BE2C (cell line): ENCODE measurements at regions not wholly inside any gene's neighbourhood (a gene's known extent, or its start where the extent isn't known, plus 50 kb on each side); places are given as distances from the start of the nearest gene placed in this dataset.

Source experiments
- DNase-seq: peaks from one replicate; pipeline ENCODE4 v3.0.0-alpha.2; 2020
- H3K27me3 ChIP-seq: fragments of 250-450 bp; sonication (Bioruptor Pico); 2 replicates; pipeline ENCODE4 v1.5.1; 2020; ENCODE audit warnings: mild to moderate bottlenecking
- H3K36me3 ChIP-seq: fragments of 250-450 bp; sonication (Bioruptor Pico); 2 replicates; pipeline ENCODE4 v1.5.1; 2020; ENCODE audit warnings: mild to moderate bottlenecking
- H3K4me1 ChIP-seq: fragments of 250-450 bp; sonication (Bioruptor Pico); 2 replicates; pipeline ENCODE4 v1.5.1; 2020
- H3K4me3 ChIP-seq: 2 replicates; pipeline ENCODE4 v1.5.1; 2011; ENCODE audit warnings: low read depth, low read length
- H3K9me3 ChIP-seq: fragments of 250-450 bp; sonication (Bioruptor Pico); 2 replicates; pipeline ENCODE4 v1.5.1; 2020
- CTCF ChIP-seq: IDR thresholded peaks from 2 replicates; pipeline ENCODE4 v1.5.1; 2012; ENCODE audit warnings: mild to moderate bottlenecking, low read depth, low read length

- no peak for TF ChIP-seq CTCF
- no peaks in the 10 kb centered on the region for H3K36me3 ChIP-seq
- no peaks in the 10 kb centered on the region for H3K4me1 ChIP-seq
- H3K27me3 ChIP-seq: no peaks in the 10 kb centered on the region
- no peak overlapping the region for H3K4me3 ChIP-seq
- no peak for DNase-seq
- H3K9me3 ChIP-seq: no peaks in the 10 kb centered on the region
Observed at GRCh38 chr1:173418107-173418985, 58.8 kb upstream of the PRDX6 start.

GRCh38 chr1:173420330-173420806, 56.8 kb upstream of the PRDX6 start:
- Histone ChIP-seq H3K9me3 (no peaks in the 10 kb centered on the region), H3K4me1 (no peaks in the 10 kb centered on the region), H3K27me3 (no peaks in the 10 kb centered on the region), H3K36me3 (no peaks in the 10 kb centered on the region), H3K4me3 (no peak overlapping the region)
- DNase-seq: peak; percentile 65
- peak; percentile 83 for TF ChIP-seq CTCF

- DNase-seq: no peak
- Histone ChIP-seq H3K4me3 (no peak overlapping the region), H3K27me3 (no peaks in the 10 kb centered on the region), H3K4me1 (no peaks in the 10 kb centered on the region), H3K9me3 (no peaks in the 10 kb centered on the region), H3K36me3 (no peaks in the 10 kb centered on the region)
- no peak for TF ChIP-seq CTCF
Observed at GRCh38 chr1:173421286-173421685, 55.8 kb upstream of the PRDX6 start.

GRCh38 chr1:173421789-173422188, 55.3 kb upstream of the PRDX6 start:
- H3K9me3 ChIP-seq: no peaks in the 10 kb centered on the region
- H3K4me3 ChIP-seq: no peak overlapping the region
- H3K36me3 ChIP-seq: no peaks in the 10 kb centered on the region
- no peak for DNase-seq
- H3K4me1 ChIP-seq: no peaks in the 10 kb centered on the region
- H3K27me3 ChIP-seq: no peaks in the 10 kb centered on the region
- no peak for TF ChIP-seq CTCF

- no peak for DNase-seq
- no peak for TF ChIP-seq CTCF
- H3K9me3 ChIP-seq: no peaks in the 10 kb centered on the region
- no peak overlapping the region for H3K4me3 ChIP-seq
- no peaks in the 10 kb centered on the region for H3K4me1 ChIP-seq
- H3K36me3 ChIP-seq: no peaks in the 10 kb centered on the region
- no peaks in the 10 kb centered on the region for H3K27me3 ChIP-seq
Observed at GRCh38 chr1:173422456-173422976, 54.6 kb upstream of the PRDX6 start.

GRCh38 chr1:173423291-173423690, 53.8 kb upstream of the PRDX6 start:
- DNase-seq: no peak
- TF ChIP-seq CTCF: no peak
- no peaks in the 10 kb centered on the region for H3K4me1 ChIP-seq
- H3K36me3 ChIP-seq: no peaks in the 10 kb centered on the region
- no peak overlapping the region for H3K4me3 ChIP-seq
- no peaks in the 10 kb centered on the region for H3K9me3 ChIP-seq
- H3K27me3 ChIP-seq: no peaks in the 10 kb centered on the region
